GM21786 (cell line): ENCODE measurements at regions not wholly inside any gene's neighbourhood (a gene's known extent, or its start where the extent isn't known, plus 50 kb on each side); places are given as distances from the start of the nearest gene placed in this dataset.

Experiments used
- ATAC-seq: cut with Tn5 transposase; IDR thresholded peaks from one replicate; pipeline ENCODE4 v1.9.1; 2021; ENCODE audit not compliant: unreplicated experiment

- ATAC-seq: no peak
Measured at GRCh38 chr6:126738146-126738545, 380.3 kb upstream of the RSPO3 start.

DNA sequence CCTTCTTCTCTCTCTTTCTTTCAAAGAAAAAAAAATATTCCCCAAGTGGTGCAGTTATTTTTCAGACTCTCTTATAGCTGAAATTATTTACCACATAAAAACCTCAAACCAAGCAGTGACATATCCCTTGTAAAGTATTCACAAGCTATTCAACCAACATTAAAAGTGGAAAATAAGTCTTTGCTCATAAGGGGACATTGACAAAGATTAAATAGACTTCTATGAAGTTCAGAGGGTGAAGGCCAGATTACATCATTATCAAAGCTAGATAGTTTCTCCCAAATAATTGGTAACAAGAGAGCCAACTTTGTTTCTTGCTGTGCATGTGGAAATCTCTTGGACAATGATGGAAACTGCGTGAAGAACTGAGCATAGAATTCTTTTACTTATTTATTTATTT is 379.8 kb upstream of the RSPO3 start:
- no peak for ATAC-seq

DNA sequence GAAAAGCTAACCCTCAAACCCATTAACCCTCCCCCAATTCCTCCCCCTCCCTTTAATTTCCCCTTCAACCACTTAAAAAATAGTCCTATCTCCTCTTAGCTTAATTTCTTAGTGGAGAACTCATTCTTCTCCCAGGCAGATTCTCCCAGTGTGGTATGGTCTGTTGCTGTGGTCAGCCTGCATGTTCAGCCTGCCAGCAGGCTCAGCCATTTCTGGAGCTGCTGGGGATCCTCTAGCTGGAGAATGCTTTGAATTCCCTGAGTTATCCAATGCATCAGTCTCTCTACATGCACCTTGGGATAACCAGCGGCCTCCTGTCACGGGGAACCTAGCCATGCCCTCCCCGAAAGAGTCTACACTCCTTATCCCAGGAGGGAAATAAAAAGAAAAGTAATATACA is 375.4 kb upstream of the RSPO3 start:
- no peak for ATAC-seq

DNA sequence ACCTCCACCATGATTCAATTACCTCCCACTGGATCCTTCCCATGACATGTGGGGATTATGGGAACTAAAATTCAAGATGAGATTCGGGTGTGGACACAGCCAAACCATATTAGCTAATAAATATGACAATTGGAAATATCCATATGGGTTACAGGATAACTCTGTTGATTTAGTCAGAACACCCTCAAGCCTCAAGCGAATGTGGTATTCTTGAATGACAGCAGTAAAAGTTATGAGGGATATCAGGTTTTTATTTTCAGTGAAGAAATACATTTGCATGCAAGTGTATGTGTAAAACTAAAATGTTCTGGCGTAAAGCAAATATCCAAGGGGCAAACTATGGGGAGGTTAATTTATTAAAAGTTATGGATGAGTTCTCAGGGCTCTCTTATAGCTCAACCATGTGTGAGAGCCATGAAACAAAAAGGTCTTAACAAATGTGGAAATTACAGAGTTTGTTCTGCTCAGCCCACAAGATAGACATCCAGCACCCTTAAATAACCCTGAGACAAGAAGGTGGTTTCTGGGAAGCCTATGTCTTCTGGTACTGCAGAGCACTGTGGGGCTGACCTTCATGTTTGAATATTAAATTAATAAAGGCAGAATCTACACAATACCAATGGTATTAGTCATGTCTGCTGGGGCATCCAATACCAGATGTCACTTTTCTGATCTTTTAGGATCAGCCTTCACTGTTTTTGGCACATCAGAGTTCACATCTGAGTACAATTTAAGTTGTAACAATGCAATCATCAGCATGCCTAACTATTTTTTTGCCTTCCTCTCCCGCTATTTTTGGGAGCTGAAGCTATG is 370.5 kb upstream of the RSPO3 start:
- no peak for ATAC-seq

- ATAC-seq: no peak
Measured at GRCh38 chr6:126753606-126754005, 364.9 kb upstream of the RSPO3 start.

DNA sequence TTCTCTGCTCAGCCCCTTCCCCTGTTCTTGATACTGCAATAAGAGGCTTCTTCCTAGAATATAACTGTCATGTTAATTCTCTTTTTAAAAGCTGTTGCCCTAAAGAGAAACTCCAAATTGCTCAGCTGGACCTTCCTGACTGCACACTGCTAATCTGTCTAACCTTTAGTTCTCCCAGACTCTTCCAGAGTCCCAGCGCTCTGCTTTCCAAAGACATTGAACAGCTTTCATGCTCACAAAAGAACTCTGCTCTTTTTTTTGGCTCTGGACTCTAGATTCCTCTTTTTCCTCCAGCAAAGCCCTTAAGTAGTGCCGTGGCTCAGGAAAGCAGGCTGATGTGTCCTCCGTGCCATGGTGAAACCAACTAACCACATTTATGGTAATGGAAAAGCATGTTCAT is 356.6 kb upstream of the RSPO3 start:
- no peak for ATAC-seq

GRCh38 chr6:126764104-126764503 is 354.4 kb upstream of the RSPO3 start:
- no peak for ATAC-seq

- ATAC-seq: no peak
Measured at GRCh38 chr6:126764671-126765070, 353.8 kb upstream of the RSPO3 start.

- no peak for ATAC-seq
Measured at GRCh38 chr6:126766820-126767219, 351.7 kb upstream of the RSPO3 start.

DNA sequence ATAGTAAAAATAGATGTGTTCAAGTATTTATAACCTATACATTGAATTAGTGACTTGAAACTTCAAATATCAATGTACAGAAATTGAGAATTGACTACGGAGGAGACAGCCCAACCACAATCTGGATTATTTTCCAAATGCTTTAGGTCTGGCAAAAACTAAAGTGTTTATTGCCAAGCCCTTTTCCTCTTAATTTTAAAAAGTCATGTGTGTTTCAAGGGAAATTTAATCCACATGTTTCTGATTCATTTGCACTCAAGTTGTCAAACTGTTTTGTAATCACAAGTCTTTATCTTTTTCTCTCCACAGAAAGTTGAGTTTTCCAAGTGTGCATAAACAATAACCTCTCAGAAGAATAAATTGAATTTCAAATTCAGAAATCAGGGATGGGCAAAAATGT is 350.8 kb upstream of the RSPO3 start:
- ATAC-seq: no peak

- ATAC-seq: no peak
Measured at GRCh38 chr6:126770176-126770575, 348.3 kb upstream of the RSPO3 start.

DNA sequence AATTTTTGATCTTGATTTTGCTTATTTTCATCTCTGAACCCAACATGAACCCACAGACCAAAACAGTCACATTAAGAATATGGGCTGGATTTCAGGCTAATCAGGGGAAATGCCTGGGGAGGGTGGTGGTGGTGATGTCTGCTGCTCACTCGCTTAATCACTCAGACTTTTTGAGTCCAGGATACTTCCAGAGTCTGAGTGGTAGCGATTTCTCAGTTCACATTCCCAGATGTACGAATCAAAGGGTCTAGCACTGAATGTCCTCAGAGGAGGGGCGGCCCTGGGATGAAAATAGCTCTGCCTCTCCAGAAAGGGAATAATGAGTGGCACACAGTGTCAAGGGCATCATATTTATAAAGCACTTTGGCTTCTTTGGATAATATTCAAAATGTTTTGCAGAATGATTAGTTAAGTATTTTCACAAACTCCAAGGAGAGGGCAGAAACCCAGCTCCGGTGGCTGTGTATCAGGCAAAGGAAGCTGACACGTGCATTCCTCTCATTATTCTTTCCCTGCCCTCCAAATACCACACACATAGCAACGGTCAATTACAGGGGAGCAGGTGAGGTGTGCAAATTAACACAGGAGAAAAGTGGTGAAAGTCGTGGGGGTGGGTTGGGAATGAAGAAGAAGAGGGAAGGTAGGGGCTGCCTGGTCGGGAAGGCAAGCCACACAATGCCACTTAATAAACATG is 345.2 kb upstream of the RSPO3 start:
- no peak for ATAC-seq

DNA sequence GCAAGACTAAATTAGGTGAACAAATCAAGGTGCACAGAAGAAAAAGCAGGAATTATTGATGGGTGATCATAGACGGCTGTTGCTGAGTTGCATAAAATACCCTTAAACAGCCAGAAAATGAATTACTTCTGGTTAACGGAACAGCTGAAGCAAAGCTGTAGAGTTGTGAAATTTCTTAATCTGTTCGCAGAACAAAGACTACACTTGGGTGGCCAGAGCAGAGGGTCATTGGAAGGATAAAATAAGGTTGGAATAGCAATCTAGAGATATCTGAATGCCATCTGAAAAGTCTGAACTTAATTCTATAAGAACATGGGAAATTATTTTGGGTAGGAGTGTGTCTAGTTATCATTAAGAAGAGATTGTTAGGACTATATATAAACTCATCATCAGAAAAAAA is 339.1 kb upstream of the RSPO3 start:
- no peak for ATAC-seq

DNA sequence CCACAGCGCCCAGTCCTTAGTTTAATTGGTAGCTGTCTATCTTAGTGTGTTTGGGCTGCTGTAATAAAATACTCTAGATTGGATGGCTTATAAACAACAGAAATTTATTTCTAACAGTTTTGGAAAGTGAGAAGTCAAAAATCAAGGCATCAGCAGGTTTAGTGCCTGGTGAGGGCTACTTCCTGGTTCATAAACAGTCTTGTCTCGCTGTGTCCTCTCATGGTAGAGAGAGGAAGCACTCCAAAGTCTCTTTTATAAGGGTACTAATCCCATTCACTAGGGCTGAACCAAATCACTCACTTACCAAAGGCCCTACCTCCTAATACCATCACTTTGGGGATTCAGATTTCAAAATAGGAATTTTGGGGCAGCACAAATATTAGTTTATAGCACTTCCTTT is 336.9 kb upstream of the RSPO3 start:
- ATAC-seq: no peak

DNA sequence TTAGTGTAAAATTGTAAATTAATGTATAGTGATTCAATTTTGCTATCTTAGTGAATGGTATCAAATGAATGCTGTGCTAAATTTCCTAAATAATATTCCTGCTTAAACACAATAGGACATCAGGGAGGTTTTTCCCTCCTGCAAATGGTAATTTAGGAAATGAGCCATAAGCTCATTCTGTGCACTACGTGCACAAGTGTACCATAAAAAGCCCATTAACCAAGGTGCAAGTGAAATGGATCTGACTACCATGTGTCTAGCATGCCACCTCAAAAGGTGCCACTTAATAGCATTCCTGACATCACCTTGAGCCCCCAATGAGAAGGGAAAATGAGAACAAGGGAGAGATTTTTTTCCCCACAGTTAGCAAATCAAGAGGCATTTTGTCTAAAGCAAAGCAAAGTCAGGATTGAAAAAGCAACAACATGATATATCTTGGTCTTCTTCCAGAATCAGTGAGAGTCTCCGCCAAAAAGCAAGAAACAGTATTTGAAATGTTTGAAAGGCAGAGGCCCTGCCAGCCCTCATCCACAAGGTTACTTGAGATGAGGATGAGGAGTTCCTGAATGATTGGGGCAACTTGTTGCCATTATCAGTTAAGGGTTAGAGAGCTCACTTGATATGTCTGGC is 334.2 kb upstream of the RSPO3 start:
- ATAC-seq: no peak

- ATAC-seq: no peak
Measured at GRCh38 chr6:126786262-126786661, 332.2 kb upstream of the RSPO3 start.

DNA sequence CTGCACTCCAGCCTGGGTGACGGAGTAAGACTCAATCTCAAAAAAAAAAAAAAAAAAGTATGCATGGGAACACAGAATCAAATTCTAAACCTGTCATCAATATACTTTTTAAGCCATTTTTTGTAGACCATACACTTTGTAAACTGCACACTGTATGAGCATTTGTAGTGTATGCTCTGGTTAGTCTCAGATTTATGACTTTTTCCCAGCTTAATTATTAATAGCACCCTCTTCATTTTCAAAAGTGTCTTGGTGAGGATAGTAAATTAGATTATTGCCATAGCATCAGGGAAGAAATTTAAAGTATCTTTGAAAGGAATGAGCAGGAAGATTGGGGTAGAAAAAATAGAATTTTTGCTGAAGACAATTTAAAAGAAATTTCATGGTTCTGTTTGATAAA is 330.8 kb upstream of the RSPO3 start:
- ATAC-seq: no peak

DNA sequence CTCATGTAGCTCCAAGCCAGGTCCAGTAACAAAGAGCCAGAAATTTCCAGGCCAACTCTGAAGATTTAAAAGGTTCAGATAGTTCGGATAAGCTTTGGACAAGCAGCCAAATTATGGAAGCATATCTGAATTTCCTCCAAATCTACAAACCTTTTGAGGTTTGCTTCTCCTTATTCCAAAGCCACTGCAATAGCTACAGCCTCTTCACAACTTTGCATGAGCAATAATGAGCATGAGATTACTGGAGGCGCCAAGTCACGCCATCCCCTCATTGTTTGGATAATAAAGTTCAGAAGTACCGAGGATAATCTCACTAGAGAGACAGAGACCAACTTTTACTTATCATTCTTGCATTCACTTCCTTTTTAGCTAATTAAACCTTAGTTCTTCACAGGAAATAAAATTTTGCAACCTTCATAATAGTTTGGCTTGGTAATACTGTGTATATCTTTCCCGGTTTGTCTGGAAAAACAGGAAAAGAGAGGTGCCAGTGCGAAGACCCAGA is 329.6 kb upstream of the RSPO3 start:
- ATAC-seq: no peak

GRCh38 chr6:126792340-126793085 is 326.0 kb upstream of the RSPO3 start:
- ATAC-seq: no peak

- no peak for ATAC-seq
Measured at GRCh38 chr6:126795161-126795560, 323.3 kb upstream of the RSPO3 start.

GRCh38 chr6:126797981-126798380 is 320.5 kb upstream of the RSPO3 start:
- ATAC-seq: no peak
